ENCODE measurements at regions not wholly inside any gene's neighbourhood (a gene's known extent, or its start where the extent isn't known, plus 50 kb on each side); places are given as distances from the start of the nearest gene placed in this dataset.

DNA sequence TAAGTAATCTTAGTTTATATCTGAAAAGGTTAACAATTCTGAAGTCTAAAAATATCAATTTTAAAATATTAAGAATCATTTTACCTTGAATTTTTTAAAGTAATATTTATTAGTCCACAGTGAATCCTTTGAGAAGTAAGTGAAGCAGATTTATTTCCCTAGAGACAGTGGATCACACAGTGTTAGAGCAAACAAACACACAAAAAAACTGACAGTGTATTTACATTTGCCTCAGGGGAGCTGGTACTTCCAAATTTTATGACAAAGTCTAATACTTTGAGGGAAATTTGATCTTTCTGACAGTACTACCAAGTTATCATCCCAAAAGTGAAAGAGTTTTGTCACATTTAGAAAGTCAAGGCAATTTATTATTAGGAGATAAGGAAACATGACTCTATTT is 1750.6 kb upstream of the CDH9 start (continued):
- TF ChIP-seq, protein P1, sequence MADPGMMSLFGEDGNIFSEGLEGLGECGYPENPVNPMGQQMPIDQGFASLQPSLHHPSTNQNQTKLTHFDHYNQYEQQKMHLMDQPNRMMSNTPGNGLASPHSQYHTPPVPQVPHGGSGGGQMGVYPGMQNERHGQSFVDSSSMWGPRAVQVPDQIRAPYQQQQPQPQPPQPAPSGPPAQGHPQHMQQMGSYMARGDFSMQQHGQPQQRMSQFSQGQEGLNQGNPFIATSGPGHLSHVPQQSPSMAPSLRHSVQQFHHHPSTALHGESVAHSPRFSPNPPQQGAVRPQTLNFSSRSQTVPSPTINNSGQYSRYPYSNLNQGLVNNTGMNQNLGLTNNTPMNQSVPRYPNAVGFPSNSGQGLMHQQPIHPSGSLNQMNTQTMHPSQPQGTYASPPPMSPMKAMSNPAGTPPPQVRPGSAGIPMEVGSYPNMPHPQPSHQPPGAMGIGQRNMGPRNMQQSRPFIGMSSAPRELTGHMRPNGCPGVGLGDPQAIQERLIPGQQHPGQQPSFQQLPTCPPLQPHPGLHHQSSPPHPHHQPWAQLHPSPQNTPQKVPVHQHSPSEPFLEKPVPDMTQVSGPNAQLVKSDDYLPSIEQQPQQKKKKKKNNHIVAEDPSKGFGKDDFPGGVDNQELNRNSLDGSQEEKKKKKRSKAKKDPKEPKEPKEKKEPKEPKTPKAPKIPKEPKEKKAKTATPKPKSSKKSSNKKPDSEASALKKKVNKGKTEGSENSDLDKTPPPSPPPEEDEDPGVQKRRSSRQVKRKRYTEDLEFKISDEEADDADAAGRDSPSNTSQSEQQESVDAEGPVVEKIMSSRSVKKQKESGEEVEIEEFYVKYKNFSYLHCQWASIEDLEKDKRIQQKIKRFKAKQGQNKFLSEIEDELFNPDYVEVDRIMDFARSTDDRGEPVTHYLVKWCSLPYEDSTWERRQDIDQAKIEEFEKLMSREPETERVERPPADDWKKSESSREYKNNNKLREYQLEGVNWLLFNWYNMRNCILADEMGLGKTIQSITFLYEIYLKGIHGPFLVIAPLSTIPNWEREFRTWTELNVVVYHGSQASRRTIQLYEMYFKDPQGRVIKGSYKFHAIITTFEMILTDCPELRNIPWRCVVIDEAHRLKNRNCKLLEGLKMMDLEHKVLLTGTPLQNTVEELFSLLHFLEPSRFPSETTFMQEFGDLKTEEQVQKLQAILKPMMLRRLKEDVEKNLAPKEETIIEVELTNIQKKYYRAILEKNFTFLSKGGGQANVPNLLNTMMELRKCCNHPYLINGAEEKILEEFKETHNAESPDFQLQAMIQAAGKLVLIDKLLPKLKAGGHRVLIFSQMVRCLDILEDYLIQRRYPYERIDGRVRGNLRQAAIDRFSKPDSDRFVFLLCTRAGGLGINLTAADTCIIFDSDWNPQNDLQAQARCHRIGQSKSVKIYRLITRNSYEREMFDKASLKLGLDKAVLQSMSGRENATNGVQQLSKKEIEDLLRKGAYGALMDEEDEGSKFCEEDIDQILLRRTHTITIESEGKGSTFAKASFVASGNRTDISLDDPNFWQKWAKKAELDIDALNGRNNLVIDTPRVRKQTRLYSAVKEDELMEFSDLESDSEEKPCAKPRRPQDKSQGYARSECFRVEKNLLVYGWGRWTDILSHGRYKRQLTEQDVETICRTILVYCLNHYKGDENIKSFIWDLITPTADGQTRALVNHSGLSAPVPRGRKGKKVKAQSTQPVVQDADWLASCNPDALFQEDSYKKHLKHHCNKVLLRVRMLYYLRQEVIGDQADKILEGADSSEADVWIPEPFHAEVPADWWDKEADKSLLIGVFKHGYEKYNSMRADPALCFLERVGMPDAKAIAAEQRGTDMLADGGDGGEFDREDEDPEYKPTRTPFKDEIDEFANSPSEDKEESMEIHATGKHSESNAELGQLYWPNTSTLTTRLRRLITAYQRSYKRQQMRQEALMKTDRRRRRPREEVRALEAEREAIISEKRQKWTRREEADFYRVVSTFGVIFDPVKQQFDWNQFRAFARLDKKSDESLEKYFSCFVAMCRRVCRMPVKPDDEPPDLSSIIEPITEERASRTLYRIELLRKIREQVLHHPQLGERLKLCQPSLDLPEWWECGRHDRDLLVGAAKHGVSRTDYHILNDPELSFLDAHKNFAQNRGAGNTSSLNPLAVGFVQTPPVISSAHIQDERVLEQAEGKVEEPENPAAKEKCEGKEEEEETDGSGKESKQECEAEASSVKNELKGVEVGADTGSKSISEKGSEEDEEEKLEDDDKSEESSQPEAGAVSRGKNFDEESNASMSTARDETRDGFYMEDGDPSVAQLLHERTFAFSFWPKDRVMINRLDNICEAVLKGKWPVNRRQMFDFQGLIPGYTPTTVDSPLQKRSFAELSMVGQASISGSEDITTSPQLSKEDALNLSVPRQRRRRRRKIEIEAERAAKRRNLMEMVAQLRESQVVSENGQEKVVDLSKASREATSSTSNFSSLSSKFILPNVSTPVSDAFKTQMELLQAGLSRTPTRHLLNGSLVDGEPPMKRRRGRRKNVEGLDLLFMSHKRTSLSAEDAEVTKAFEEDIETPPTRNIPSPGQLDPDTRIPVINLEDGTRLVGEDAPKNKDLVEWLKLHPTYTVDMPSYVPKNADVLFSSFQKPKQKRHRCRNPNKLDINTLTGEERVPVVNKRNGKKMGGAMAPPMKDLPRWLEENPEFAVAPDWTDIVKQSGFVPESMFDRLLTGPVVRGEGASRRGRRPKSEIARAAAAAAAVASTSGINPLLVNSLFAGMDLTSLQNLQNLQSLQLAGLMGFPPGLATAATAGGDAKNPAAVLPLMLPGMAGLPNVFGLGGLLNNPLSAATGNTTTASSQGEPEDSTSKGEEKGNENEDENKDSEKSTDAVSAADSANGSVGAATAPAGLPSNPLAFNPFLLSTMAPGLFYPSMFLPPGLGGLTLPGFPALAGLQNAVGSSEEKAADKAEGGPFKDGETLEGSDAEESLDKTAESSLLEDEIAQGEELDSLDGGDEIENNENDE (IDR thresholded peaks at IDR 0.05; ENCODE audit: insufficient replicate concordance, low read length): no peak
- no peak for TF ChIP-seq TAF1 (IDR thresholded peaks at IDR 0.05; ENCODE audit: low read depth, low read length)
- TF ChIP-seq RAD21 (IDR thresholded peaks at IDR 0.05 in 1 of 2, conservative IDR thresholded peaks at IDR 0.05 in 1 of 2; ENCODE audit: low read depth in 2 of 2, low read length in 2 of 2): no peak
- TF ChIP-seq, protein P2, sequence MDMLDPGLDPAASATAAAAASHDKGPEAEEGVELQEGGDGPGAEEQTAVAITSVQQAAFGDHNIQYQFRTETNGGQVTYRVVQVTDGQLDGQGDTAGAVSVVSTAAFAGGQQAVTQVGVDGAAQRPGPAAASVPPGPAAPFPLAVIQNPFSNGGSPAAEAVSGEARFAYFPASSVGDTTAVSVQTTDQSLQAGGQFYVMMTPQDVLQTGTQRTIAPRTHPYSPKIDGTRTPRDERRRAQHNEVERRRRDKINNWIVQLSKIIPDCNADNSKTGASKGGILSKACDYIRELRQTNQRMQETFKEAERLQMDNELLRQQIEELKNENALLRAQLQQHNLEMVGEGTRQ (IDR thresholded peaks at IDR 0.05; ENCODE audit: low read length): no peak
- no peak for TF ChIP-seq NANOG (IDR thresholded peaks at IDR 0.05; ENCODE audit: insufficient read depth, low read depth, low read length, poor library complexity, severe bottlenecking)
- TF ChIP-seq CTCF (IDR thresholded peaks at IDR 0.05; ENCODE audit: control extremely low read depth in 1 of 3, insufficient read depth in 1 of 3, low read depth in 1 of 3, low read length in 3 of 3): no peak
- no peak for TF ChIP-seq POLR2AphosphoS5 (IDR thresholded peaks at IDR 0.05; ENCODE audit: low read depth, low read length)
- TF ChIP-seq CHD2 (IDR thresholded peaks at IDR 0.05; ENCODE audit: low read length): no peak

Measured in H1 (cell line).